GM23338 (cell line): ENCODE measurements at regions not wholly inside any gene's neighbourhood (a gene's known extent, or its start where the extent isn't known, plus 50 kb on each side); places are given as distances from the start of the nearest gene placed in this dataset.

Experiments
- ATAC-seq: fragments of 200-7000 bp; cut with Tn5 transposase; 3 replicates; pipeline ENCODE4 v1.9.1; 2020
- DNase-seq: peaks from one replicate; pipeline ENCODE4 v3.0.0-alpha.2; 2015; ENCODE audit warnings: low spot score
- H2AFZ ChIP-seq: fragments of 200-600 bp; sonication (generic); 2 replicates; pipeline ENCODE4 v1.8.0; 2016; ENCODE audit warnings: antibody characterized with exemption, mild to moderate bottlenecking, moderate library complexity
- H3F3A ChIP-seq: fragments of 200-600 bp; sonication (generic); replicated peaks from 2 replicates; pipeline ENCODE4 v1.8.0; 2017; ENCODE audit warnings: antibody characterized with exemption, mixed run types, low read depth
- H3K27ac ChIP-seq: fragments of 200-600 bp; sonication (generic); 2 replicates; pipeline ENCODE4 v1.6.1; 2016; ENCODE audit warnings: low read depth
- H3K27me3 ChIP-seq: fragments of 200-600 bp; sonication (generic); 2 replicates; pipeline ENCODE4 v1.8.0; 2016; ENCODE audit warnings: mild to moderate bottlenecking, mixed run types, moderate library complexity; ENCODE audit not compliant: insufficient read depth
- H3K36me3 ChIP-seq: fragments of 200-600 bp; sonication (generic); 2 replicates; pipeline ENCODE4 v1.8.0; 2016; ENCODE audit warnings: mild to moderate bottlenecking; ENCODE audit not compliant: insufficient read depth
- H3K4me1 ChIP-seq: fragments of 200-600 bp; sonication (generic); 2 replicates; pipeline ENCODE4 v1.8.0; 2016; ENCODE audit warnings: mild to moderate bottlenecking, moderate library complexity; ENCODE audit not compliant: insufficient read depth
- H3K4me2 ChIP-seq: fragments of 200-600 bp; sonication (generic); 2 replicates; pipeline ENCODE4 v1.7.1; 2017; ENCODE audit warnings: mixed run types
- H3K4me3 ChIP-seq: fragments of 200-600 bp; sonication (generic); 2 replicates; pipeline ENCODE4 v1.6.1; 2016; ENCODE audit warnings: mixed run types
- H3K79me2 ChIP-seq: fragments of 200-600 bp; sonication (generic); replicated peaks from 2 replicates; pipeline ENCODE4 v1.8.0; 2017; ENCODE audit warnings: mild to moderate bottlenecking; ENCODE audit not compliant: insufficient read depth
- H3K9me2 ChIP-seq: fragments of 200-600 bp; sonication (generic); 2 replicates; pipeline ENCODE4 v1.8.0; 2017; ENCODE audit not compliant: insufficient read depth
- H4K20me1 ChIP-seq: fragments of 200-600 bp; sonication (generic); replicated peaks from 2 replicates; pipeline ENCODE4 v1.8.0; 2017; ENCODE audit warnings: mild to moderate bottlenecking; ENCODE audit not compliant: insufficient read depth
- H3K27ac Mint-ChIP-seq: 2 replicates; pipeline ENCODE4 v1.8.0; 2020; ENCODE audit warnings: inconsistent platforms, mild to moderate bottlenecking, moderate library complexity, mixed read lengths
- H3K27me3 Mint-ChIP-seq: 3 replicates; pipeline ENCODE4 v1.8.0; 2022; ENCODE audit warnings: low read depth, mild to moderate bottlenecking, moderate library complexity, mixed read lengths, inconsistent platforms; ENCODE audit not compliant: insufficient read depth, poor library complexity
- H3K36me3 Mint-ChIP-seq: 3 replicates; pipeline ENCODE4 v1.8.0; 2021; ENCODE audit warnings: low read depth, mild to moderate bottlenecking, inconsistent platforms, moderate library complexity, mixed read lengths
- H3K4me1 Mint-ChIP-seq: 3 replicates; pipeline ENCODE4 v1.8.0; 2020; ENCODE audit warnings: mild to moderate bottlenecking, inconsistent platforms, mixed read lengths
- H3K4me3 Mint-ChIP-seq: 3 replicates; pipeline ENCODE4 v1.8.0; 2021; ENCODE audit warnings: moderate library complexity, mild to moderate bottlenecking, inconsistent platforms, mixed read lengths
- H3K9me3 Mint-ChIP-seq: 3 replicates; pipeline ENCODE4 v1.8.0; 2020; ENCODE audit warnings: moderate library complexity, mild to moderate bottlenecking, inconsistent platforms, mixed read lengths
- CREB1 ChIP-seq: fragments of 250-450 bp; sonication (Bioruptor Pico); IDR thresholded peaks from 2 replicates; pipeline ENCODE4 v1.5.0; 2020; ENCODE audit warnings: low read depth, mild to moderate bottlenecking, moderate library complexity
- EZH2 ChIP-seq: fragments of 200-600 bp; sonication (generic); IDR thresholded peaks from one replicate; pipeline ENCODE4 v1.8.0; 2017; ENCODE audit warnings: antibody characterized with exemption, mild to moderate bottlenecking, low read depth; ENCODE audit not compliant: unreplicated experiment
- EZH2phosphoT487 ChIP-seq: fragments of 200-600 bp; sonication (generic); IDR thresholded peaks from one replicate; pipeline ENCODE4 v1.8.1; 2018; ENCODE audit warnings: antibody characterized with exemption; ENCODE audit not compliant: unreplicated experiment
- NANOG ChIP-seq: IDR thresholded peaks from 2 replicates; pipeline ENCODE4 v1.6.1; 2016; ENCODE audit warnings: antibody characterized with exemption, borderline replicate concordance
- STAT1 ChIP-seq: IDR thresholded peaks from one replicate; pipeline ENCODE4 v1.6.1; 2016; ENCODE audit warnings: antibody characterized with exemption; ENCODE audit not compliant: unreplicated experiment
- ZNF114 ChIP-seq: fragments of 250-450 bp; sonication (Bioruptor Pico); IDR thresholded peaks from 2 replicates; pipeline ENCODE4 v1.5.0; 2020; ENCODE audit warnings: mild to moderate bottlenecking, moderate library complexity
- ZNF462 ChIP-seq: fragments of 250-450 bp; sonication (Bioruptor Pico); IDR thresholded peaks from 2 replicates; pipeline ENCODE4 v1.5.0; 2020; ENCODE audit warnings: mild to moderate bottlenecking, moderate library complexity
- TF ChIP-seq, protein P1 (sequence below): IDR thresholded peaks from 2 replicates; pipeline ENCODE4 v1.6.1; 2016; ENCODE audit warnings: antibody characterized with exemption
- TF ChIP-seq, protein P2 (sequence below), 2 experiments: fragments of 200-600 bp in 1 of 2; sonication (generic) in 1 of 2; conservative IDR thresholded peaks; 2 replicates each; pipeline versions ENCODE4 v1.5.1 to v1.6.1; 2016 to 2017; ENCODE audit warnings: antibody characterized with exemption in 2 of 2, low read depth in 2 of 2, mild to moderate bottlenecking in 2 of 2, moderate library complexity in 1 of 2

DNA sequence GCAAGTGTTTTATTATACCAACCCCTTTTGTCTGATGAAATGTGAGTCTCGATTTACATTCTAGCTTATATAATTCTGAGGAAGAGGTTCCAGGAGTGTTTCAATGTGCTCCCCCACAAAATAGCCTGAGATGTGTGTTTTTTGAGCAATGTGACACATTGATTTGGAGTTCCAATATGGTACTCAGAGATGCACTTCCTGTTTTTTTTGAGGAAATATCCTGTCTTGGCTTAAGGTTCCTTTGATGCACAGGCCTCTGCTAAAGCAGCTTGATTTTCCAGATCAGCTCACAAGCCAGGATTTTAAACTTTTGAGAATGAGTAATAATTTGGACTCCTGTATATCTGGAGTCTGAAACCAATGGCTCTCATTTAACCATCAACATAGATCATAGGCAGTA is 221.4 kb downstream of the ACTR3 start (continued):
- TF ChIP-seq ZNF462 (CRISPR knock-in tag) (no peak), ZNF114 (CRISPR knock-in tag) (no peak), EZH2phosphoT487 (no peak), EZH2 (no peak), CREB1 (CRISPR knock-in tag) (no peak), NANOG (no peak)

DNA sequence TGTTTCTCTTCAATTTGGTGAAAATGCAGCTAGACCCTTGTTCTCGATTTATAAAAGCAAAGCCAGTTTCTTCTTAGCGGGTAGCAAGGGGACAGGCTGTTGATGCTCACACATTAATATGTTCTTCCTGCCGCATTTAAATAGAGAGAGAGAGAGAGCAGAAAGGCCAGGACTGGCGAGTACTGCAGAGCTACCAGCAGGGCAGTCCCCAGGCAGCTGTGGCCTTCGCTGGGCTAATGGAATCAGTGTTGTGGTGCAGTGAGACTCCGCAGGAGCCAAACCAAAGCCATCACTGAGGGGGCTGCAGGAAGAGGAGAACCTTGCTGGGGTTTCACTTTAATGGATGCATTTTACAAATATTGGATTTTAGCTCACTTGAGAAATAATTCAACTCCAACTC is 223.6 kb downstream of the ACTR3 start:
- ATAC-seq, result peak; percentile 92
- Mint-ChIP-seq H3K4me3 (no peak overlapping the region), H3K9me3 (peaks cover 23% of the 10 kb centered on the region), H3K27me3 (peaks cover 3% of the 10 kb centered on the region), H3K27ac (no peak overlapping the region), H3K36me3 (no peaks in the 10 kb centered on the region; the same call in 2 of the 3 replicates), H3K4me1 (peaks cover 31% of the 10 kb centered on the region)
- no peaks in the 10 kb centered on the region for H4K20me1 ChIP-seq
- H3K4me2 ChIP-seq, result no peak overlapping the region
- H3K4me1 ChIP-seq, result 0 out of 2 replicates have a peak, but pooled peaks cover 11% of the 10 kb centered on the region
- no peaks in the 10 kb centered on the region for H3K79me2 ChIP-seq
- peak; percentile 19 for DNase-seq
- no peak overlapping the region for H3K4me3 ChIP-seq
- H2AFZ ChIP-seq, result peak overlapping the region; percentile 52; the same call in 1 of the 2 replicates
- H3K36me3 ChIP-seq, result no peaks in the 10 kb centered on the region
- TF ChIP-seq, protein P1, sequence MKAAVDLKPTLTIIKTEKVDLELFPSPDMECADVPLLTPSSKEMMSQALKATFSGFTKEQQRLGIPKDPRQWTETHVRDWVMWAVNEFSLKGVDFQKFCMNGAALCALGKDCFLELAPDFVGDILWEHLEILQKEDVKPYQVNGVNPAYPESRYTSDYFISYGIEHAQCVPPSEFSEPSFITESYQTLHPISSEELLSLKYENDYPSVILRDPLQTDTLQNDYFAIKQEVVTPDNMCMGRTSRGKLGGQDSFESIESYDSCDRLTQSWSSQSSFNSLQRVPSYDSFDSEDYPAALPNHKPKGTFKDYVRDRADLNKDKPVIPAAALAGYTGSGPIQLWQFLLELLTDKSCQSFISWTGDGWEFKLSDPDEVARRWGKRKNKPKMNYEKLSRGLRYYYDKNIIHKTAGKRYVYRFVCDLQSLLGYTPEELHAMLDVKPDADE, result no peak
- TF ChIP-seq, protein P2, sequence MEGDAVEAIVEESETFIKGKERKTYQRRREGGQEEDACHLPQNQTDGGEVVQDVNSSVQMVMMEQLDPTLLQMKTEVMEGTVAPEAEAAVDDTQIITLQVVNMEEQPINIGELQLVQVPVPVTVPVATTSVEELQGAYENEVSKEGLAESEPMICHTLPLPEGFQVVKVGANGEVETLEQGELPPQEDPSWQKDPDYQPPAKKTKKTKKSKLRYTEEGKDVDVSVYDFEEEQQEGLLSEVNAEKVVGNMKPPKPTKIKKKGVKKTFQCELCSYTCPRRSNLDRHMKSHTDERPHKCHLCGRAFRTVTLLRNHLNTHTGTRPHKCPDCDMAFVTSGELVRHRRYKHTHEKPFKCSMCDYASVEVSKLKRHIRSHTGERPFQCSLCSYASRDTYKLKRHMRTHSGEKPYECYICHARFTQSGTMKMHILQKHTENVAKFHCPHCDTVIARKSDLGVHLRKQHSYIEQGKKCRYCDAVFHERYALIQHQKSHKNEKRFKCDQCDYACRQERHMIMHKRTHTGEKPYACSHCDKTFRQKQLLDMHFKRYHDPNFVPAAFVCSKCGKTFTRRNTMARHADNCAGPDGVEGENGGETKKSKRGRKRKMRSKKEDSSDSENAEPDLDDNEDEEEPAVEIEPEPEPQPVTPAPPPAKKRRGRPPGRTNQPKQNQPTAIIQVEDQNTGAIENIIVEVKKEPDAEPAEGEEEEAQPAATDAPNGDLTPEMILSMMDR (conservative IDR thresholded peaks at IDR 0.05; ENCODE audit: low read depth in 2 of 2), result no peak
- TF ChIP-seq STAT1 (no peak), NANOG (no peak)
- H3F3A ChIP-seq, result no peaks in the 10 kb centered on the region
- H3K27ac ChIP-seq, result no peak overlapping the region
- H3K9me2 ChIP-seq, result peaks cover 5% of the 10 kb centered on the region; the same call in 1 of the 2 replicates
- no peaks in the 10 kb centered on the region for H3K27me3 ChIP-seq
